Spleen (tissue), 11 donors: ENCODE measurements at regions not wholly inside any gene's neighbourhood (a gene's known extent, or its start where the extent isn't known, plus 50 kb on each side); places are given as distances from the start of the nearest gene placed in this dataset.

ENCODE experiments used
- DNase-seq: peaks from one replicate; pipeline ENCODE4 v3.0.0-alpha.2; 2020
- H3K27ac ChIP-seq, 8 donors: fragments of 200-600 bp; sonication (generic) in 7 of 8; 1 replicate in 4 of 8; 2 replicates in 4 of 8; pipeline versions ENCODE4 v1.5.0 to v1.8.0; 2016 to 2021; ENCODE audit warnings: inconsistent platforms in 4 of 8, mild to moderate bottlenecking in 4 of 8, moderate library complexity in 1 of 8
- H3K27me3 ChIP-seq, 7 donors: fragments of 200-600 bp; sonication (generic) in 6 of 7; replicated peaks in 1 of 7; 1 replicate in 4 of 7; 2 replicates in 3 of 7; pipeline versions ENCODE4 v1.5.0 to v1.8.0; 2016 to 2021; ENCODE audit warnings: inconsistent platforms in 3 of 7, mild to moderate bottlenecking in 1 of 7
- H3K36me3 ChIP-seq, 6 donors: fragments of 200-600 bp; sonication (generic) in 5 of 6; 1 replicate in 4 of 6; 2 replicates in 2 of 6; pipeline versions ENCODE4 v1.5.0 to v1.8.0; 2016 to 2021; ENCODE audit warnings: inconsistent platforms in 2 of 6
- H3K4me1 ChIP-seq, 6 donors: fragments of 200-600 bp; sonication (generic) in 5 of 6; 1 replicate in 3 of 6; 2 replicates in 3 of 6; pipeline versions ENCODE4 v1.5.0 to v1.8.0; 2016 to 2021; ENCODE audit warnings: inconsistent platforms in 3 of 6
- H3K4me3 ChIP-seq, 8 donors: fragments of 200-600 bp; sonication (generic) in 7 of 8; 1 replicate in 4 of 8; 2 replicates in 4 of 8; pipeline versions ENCODE4 v1.5.0 to v1.8.0; 2016 to 2021; ENCODE audit warnings: inconsistent platforms in 4 of 8, mild to moderate bottlenecking in 4 of 8, moderate library complexity in 2 of 8
- H3K9me3 ChIP-seq, 8 donors: fragments of 200-600 bp; sonication (generic) in 7 of 8; 1 replicate in 4 of 8; 2 replicates in 4 of 8; pipeline versions ENCODE4 v1.5.0 to v1.8.0; 2016 to 2021; ENCODE audit warnings: inconsistent platforms in 4 of 8
- CTCF ChIP-seq, 11 experiments: fragments of 200-600 bp in 7 of 11; fragments of 450-650 bp in 4 of 11; sonication (generic) in 4 of 11; IDR thresholded peaks in 8 of 11; conservative IDR thresholded peaks in 3 of 11; 1 replicate in 7 of 11; 2 replicates in 4 of 11; pipeline versions ENCODE4 v1.4.0 to v1.8.0; 2016 to 2021; ENCODE audit warnings: antibody characterized with exemption in 11 of 11, inconsistent platforms in 4 of 11, mild to moderate bottlenecking in 1 of 11
- POLR2A ChIP-seq, 3 donors: fragments of 450-650 bp; IDR thresholded peaks; one replicate each; pipeline ENCODE4 v1.5.1; 2017; ENCODE audit warnings: antibody characterized with exemption in 3 of 3, mild to moderate bottlenecking in 1 of 3
- POLR2AphosphoS5 ChIP-seq, 3 donors: sonication (generic); formaldehyde crosslinking; IDR thresholded peaks; one replicate each; pipeline ENCODE4 v1.5.1; 2017; ENCODE audit warnings: antibody characterized with exemption in 3 of 3
- WGBS, 5 donors: extraction: QIAGEN DNeasy Blood & Tissue Kit in 3 of 5; methylation state at CpG; one replicate each; pipeline versions ENCODE4 v1.1.5 to v1.1.7; 2013 to 2018; 5-methylcytosine and 5-hydroxymethylcytosine counted together
- intact Hi-C: fragments of 100-400 bp; cut with DNase I; formaldehyde crosslinking; loops from one replicate; pipeline ENCODE4 v1.15.0; 2023; ENCODE audit warnings: low total_unique reads
- donor health status: healthy with polysubstance abuse.
- donor health status: DM: no; HTN: no; CAD: no; lungs with moderate emphysema.
- donor health status: DM: no; HTN: no; CAD: no.
- donor health status: Bipolar disorder and iron deficiency.
- donor health status: healthy.
- donor health status: DM: no; HTN: no; CAD: no.
- donor health status: DM: yes; HTN: yes; CAD: no.

- H3K4me3 ChIP-seq = no peak overlapping the region
- peaks cover 0 to 4% (median 0%) of the 10 kb centered on the region in 8 donors for H3K9me3 ChIP-seq
- H3K36me3 ChIP-seq = no peaks in the 10 kb centered on the region
- H3K27ac ChIP-seq = no peak overlapping the region
- H3K4me1 ChIP-seq = no peaks in the 10 kb centered on the region
- H3K27me3 ChIP-seq = no peaks in the 10 kb centered on the region
- intact Hi-C loops = no loop called here
- 59 to 77% (median 69%) methylated on average over 3 of the region's 3 CpGs for WGBS, 5 donors
- TF ChIP-seq CTCF (IDR thresholded peaks at IDR 0.05 in 8 of 11, conservative IDR thresholded peaks at IDR 0.05 in 3 of 11) (no peak), POLR2AphosphoS5 (IDR thresholded peaks at IDR 0.05) (no peak), POLR2A (IDR thresholded peaks at IDR 0.05) (no peak)
- DNase-seq = no peak
Measured at GRCh38 chr2:107698861-107699260, 127.8 kb upstream of the RGPD4 start.

GRCh38 chr2:107700073-107700472, 126.6 kb upstream of the RGPD4 start:
- DNase-seq = no peak
- H3K9me3 ChIP-seq = peaks cover 0 to 4% (median 0%) of the 10 kb centered on the region in 8 donors
- no peaks in the 10 kb centered on the region for H3K27me3 ChIP-seq
- H3K4me1 ChIP-seq = no peaks in the 10 kb centered on the region
- intact Hi-C loops = no loop called here
- H3K36me3 ChIP-seq = no peaks in the 10 kb centered on the region
- no peak for TF ChIP-seq CTCF (IDR thresholded peaks at IDR 0.05 in 8 of 11, conservative IDR thresholded peaks at IDR 0.05 in 3 of 11)
- 88 to 94% (median 94%) methylated on average over 1 of the region's 1 CpG for WGBS, 5 donors
- H3K4me3 ChIP-seq = no peak overlapping the region
- no peak overlapping the region for H3K27ac ChIP-seq

GRCh38 chr2:107711941-107712340, 114.8 kb upstream of the RGPD4 start:
- Histone ChIP-seq H3K9me3 (no peaks in the 10 kb centered on the region), H3K36me3 (no peaks in the 10 kb centered on the region), H3K27me3 (no peaks in the 10 kb centered on the region), H3K4me1 (peaks cover 0 to 5% (median 0%) of the 10 kb centered on the region in 6 donors), H3K4me3 (no peak overlapping the region), H3K27ac (no peak overlapping the region)
- 67 to 87% (median 80%) methylated on average over 3 of the region's 3 CpGs for WGBS, 5 donors
- DNase-seq = no peak
- intact Hi-C loops = no loop called here
- TF ChIP-seq POLR2A (IDR thresholded peaks at IDR 0.05) = no peak
- no peak for TF ChIP-seq CTCF (IDR thresholded peaks at IDR 0.05 in 8 of 11, conservative IDR thresholded peaks at IDR 0.05 in 3 of 11)
- no peak for TF ChIP-seq POLR2AphosphoS5 (IDR thresholded peaks at IDR 0.05)

- peaks cover 0 to 5% (median 0%) of the 10 kb centered on the region in 6 donors for H3K4me1 ChIP-seq
- TF ChIP-seq CTCF (IDR thresholded peaks at IDR 0.05 in 8 of 11, conservative IDR thresholded peaks at IDR 0.05 in 3 of 11) (no peak), POLR2A (IDR thresholded peaks at IDR 0.05) (no peak), POLR2AphosphoS5 (IDR thresholded peaks at IDR 0.05) (no peak)
- no peaks in the 10 kb centered on the region for H3K36me3 ChIP-seq
- intact Hi-C loops = no loop called here
- 28 to 64% (median 34%) methylated on average over 6 of the region's 6 CpGs for WGBS, 5 donors
- no peaks in the 10 kb centered on the region for H3K27me3 ChIP-seq
- no peaks in the 10 kb centered on the region for H3K9me3 ChIP-seq
- DNase-seq = no peak
- no peak overlapping the region for H3K27ac ChIP-seq
- peak overlapping the region in 3 of 8 donors; percentile 15 to 50 (median 20) for H3K4me3 ChIP-seq
Measured at GRCh38 chr2:107712857-107713256, 113.8 kb upstream of the RGPD4 start.
